ENCODE measurements at regions not wholly inside any gene's neighbourhood (a gene's known extent, or its start where the extent isn't known, plus 50 kb on each side); places are given as distances from the start of the nearest gene placed in this dataset.

- TF ChIP-seq CTCF (IDR thresholded peaks at IDR 0.05; ENCODE audit: low read depth, low read length, poor library complexity, severe bottlenecking) (no peak), EZH2phosphoT487 (IDR thresholded peaks at IDR 0.05; ENCODE audit: borderline replicate concordance, low read length) (no peak)
These were observed 1473.1 kb downstream of the CDH8 start for GRCh38 chr16:60563166-60563565.

All from DOHH2 (cell line).